Endothelial cell of umbilical vein (primary cell): ENCODE measurements at regions not wholly inside any gene's neighbourhood (a gene's known extent, or its start where the extent isn't known, plus 50 kb on each side); places are given as distances from the start of the nearest gene placed in this dataset.

Source experiments
- FOS ChIP-seq: IDR thresholded peaks from 2 replicates; pipeline ENCODE4 v1.6.1; 2011; ENCODE audit warnings: mild to moderate bottlenecking, low read length, moderate library complexity, borderline replicate concordance; ENCODE audit not compliant: insufficient read depth
- POLR2AphosphoS5 ChIP-seq: IDR thresholded peaks from 2 replicates; pipeline ENCODE4 v1.6.1; 2012; ENCODE audit warnings: low read depth, mild to moderate bottlenecking, control low read depth, low read length, moderate library complexity; ENCODE audit not compliant: insufficient read depth

DNA sequence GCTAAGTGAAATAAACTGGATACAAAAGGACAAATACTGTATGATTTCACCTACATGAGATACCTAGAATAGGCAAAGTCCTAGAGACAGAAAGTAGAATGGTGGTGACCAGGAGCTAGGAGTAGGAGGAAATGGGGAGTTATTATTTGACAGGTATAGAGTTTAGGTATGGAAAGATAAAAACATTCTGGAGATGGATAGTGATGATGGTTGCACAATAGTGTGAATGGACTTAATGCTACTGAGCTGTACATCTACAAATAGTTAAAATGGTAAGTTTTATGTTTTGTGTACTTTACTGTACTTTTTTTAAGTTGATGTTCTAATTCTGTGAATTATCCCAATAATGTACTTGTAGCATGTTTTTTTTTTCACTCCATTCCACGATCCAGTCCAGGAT lies 59.5 kb upstream of the RALGPS2 start:
- no peak for TF ChIP-seq POLR2AphosphoS5
- TF ChIP-seq FOS = no peak
